ENCODE measurements at regions not wholly inside any gene's neighbourhood (a gene's known extent, or its start where the extent isn't known, plus 50 kb on each side); places are given as distances from the start of the nearest gene placed in this dataset.

- no peak for TF ChIP-seq CTCF (IDR thresholded peaks at IDR 0.05)
- TF ChIP-seq POLR2A (IDR thresholded peaks at IDR 0.05) = no peak
- TF ChIP-seq POLR2AphosphoS5 (IDR thresholded peaks at IDR 0.05) = no peak
These were observed 550.4 kb upstream of the CHAC2 start for GRCh38 chr2:53217250-53217649.

Data from transverse colon (tissue), 4 donors.